IMR-90 (cell line): ENCODE measurements at regions not wholly inside any gene's neighbourhood (a gene's known extent, or its start where the extent isn't known, plus 50 kb on each side); places are given as distances from the start of the nearest gene placed in this dataset.

Source experiments
- ATAC-seq: fragments of 200-7000 bp; cut with Tn5 transposase; 2 replicates; pipeline ENCODE4 v1.9.1; 2020; ENCODE audit warnings: low read depth, mild to moderate bottlenecking, moderate library complexity
- BruUV-seq: library from RNA; stranded (reverse); fragments of 400-500 nt; replicated peaks from 2 replicates; lab custom pipeline; 2021; lab: Mats Ljungman, UMichigan
- CTCF ChIA-PET: fragments of 300-600 bp; formaldehyde crosslinking; extraction: SDS; loops from one replicate; lab custom pipeline; 2021; ENCODE audit warnings: antibody characterized with exemption; lab: Yijun Ruan, JAX
- POLR2A ChIA-PET: fragments of 300-600 bp; sonication (Branson Sonifier 250); formaldehyde crosslinking; loops from one replicate; lab custom pipeline; 2022; ENCODE audit warnings: antibody characterized with exemption; ENCODE audit not compliant: unreplicated experiment; lab: Charles Lee
- DNase-seq: peaks from one replicate; pipeline ENCODE4 v3.0.0; 2013
- H2AFZ ChIP-seq: replicated peaks from 2 replicates; pipeline ENCODE3; 2013; ENCODE audit warnings: low read length, mild to moderate bottlenecking; ENCODE audit not compliant: poor library complexity
- H2AK5ac ChIP-seq: 2 replicates; pipeline ENCODE4 v1.6.1; 2013; ENCODE audit warnings: low read depth, low read length, inconsistent platforms
- H2AK9ac ChIP-seq: replicated peaks from 2 replicates; pipeline ENCODE3; 2013; ENCODE audit warnings: mild to moderate bottlenecking, low read depth, low read length, moderate library complexity; ENCODE audit not compliant: poor library complexity
- H2BK120ac ChIP-seq: 2 replicates; pipeline ENCODE4 v1.6.1; 2013; ENCODE audit warnings: low read depth, low read length, inconsistent platforms
- H2BK15ac ChIP-seq: 3 replicates; pipeline ENCODE4 v1.6.1; 2013; ENCODE audit warnings: low read depth, low read length, inconsistent platforms
- H2BK20ac ChIP-seq: 2 replicates; pipeline ENCODE4 v1.6.1; 2013; ENCODE audit warnings: low read depth, mild to moderate bottlenecking, inconsistent platforms, low read length, moderate library complexity
- H2BK5ac ChIP-seq: 2 replicates; pipeline ENCODE4 v1.6.1; 2013; ENCODE audit warnings: mild to moderate bottlenecking, low read depth, low read length, inconsistent platforms; ENCODE audit not compliant: poor library complexity, severe bottlenecking
- H3K14ac ChIP-seq: replicated peaks from 2 replicates; pipeline ENCODE4 v1.6.1; 2013; ENCODE audit warnings: low read depth, low read length, inconsistent platforms
- H3K18ac ChIP-seq: 2 replicates; pipeline ENCODE4 v1.6.1; 2013; ENCODE audit warnings: low read depth, low read length, control low read depth
- H3K23ac ChIP-seq: 2 replicates; pipeline ENCODE4 v1.6.1; 2013; ENCODE audit warnings: low read depth, low read length, inconsistent platforms
- H3K27ac ChIP-seq: 2 replicates; pipeline ENCODE4 v1.5.1; 2013; ENCODE audit warnings: mild to moderate bottlenecking, control low read depth, low read length; ENCODE audit not compliant: insufficient read depth
- H3K27me3 ChIP-seq: 2 replicates; pipeline ENCODE4 v1.6.1; 2013; ENCODE audit warnings: low read length; ENCODE audit not compliant: control insufficient read depth, insufficient read depth
- H3K36me3 ChIP-seq: 2 replicates; pipeline ENCODE4 v1.6.1; 2013; ENCODE audit warnings: low read length, mixed read lengths; ENCODE audit not compliant: control insufficient read depth, insufficient read depth
- H3K4ac ChIP-seq: 2 replicates; pipeline ENCODE4 v1.6.1; 2013; ENCODE audit warnings: low read depth, low read length, inconsistent platforms
- H3K4me1 ChIP-seq: 2 replicates; pipeline ENCODE4 v1.6.1; 2013; ENCODE audit warnings: low read length, mixed read lengths; ENCODE audit not compliant: control insufficient read depth, insufficient read depth
- H3K4me2 ChIP-seq: 2 replicates; pipeline ENCODE4 v1.6.1; 2013; ENCODE audit warnings: low read depth, mild to moderate bottlenecking, control low read depth, low read length, moderate library complexity
- H3K4me3 ChIP-seq: 2 replicates; pipeline ENCODE4 v1.5.1; 2013; ENCODE audit warnings: low read depth, mild to moderate bottlenecking, control low read depth, low read length, moderate library complexity; ENCODE audit not compliant: insufficient read depth
- H3K56ac ChIP-seq: 2 replicates; pipeline ENCODE4 v1.6.1; 2013; ENCODE audit warnings: low read length, inconsistent platforms; ENCODE audit not compliant: insufficient read depth; ENCODE audit errors: extremely low read depth
- H3K79me1 ChIP-seq, 2 experiments: 2 replicates each; pipeline ENCODE4 v1.6.1; 2013; ENCODE audit warnings: low read length in 2 of 2, inconsistent platforms in 1 of 2, low read depth in 1 of 2
- H3K9ac ChIP-seq: 2 replicates; pipeline ENCODE4 v1.6.1; 2013; ENCODE audit warnings: low read depth, low read length, control low read depth
- H3K9me1 ChIP-seq: 2 replicates; pipeline ENCODE4 v1.6.1; 2013; ENCODE audit warnings: low read length, inconsistent platforms; ENCODE audit not compliant: insufficient read depth
- H3K9me3 ChIP-seq: 2 replicates; pipeline ENCODE4 v1.6.1; 2013; ENCODE audit warnings: low read length; ENCODE audit not compliant: control insufficient read depth, insufficient read depth
- H4K20me1 ChIP-seq: 2 replicates; pipeline ENCODE4 v1.6.1; 2013; ENCODE audit warnings: low read length, inconsistent platforms; ENCODE audit not compliant: insufficient read depth
- H4K5ac ChIP-seq: 2 replicates; pipeline ENCODE4 v1.6.1; 2013; ENCODE audit warnings: mild to moderate bottlenecking, low read depth, low read length, control low read depth
- H4K8ac ChIP-seq, 2 experiments: 2 replicates each; pipeline ENCODE4 v1.6.1; 2013; ENCODE audit warnings: low read depth in 2 of 2, low read length in 2 of 2, control low read depth in 1 of 2, inconsistent platforms in 1 of 2
- H4K91ac ChIP-seq: 2 replicates; pipeline ENCODE4 v1.6.1; 2013; ENCODE audit warnings: low read depth, low read length, inconsistent platforms; ENCODE audit not compliant: insufficient read depth
- CTCF ChIP-seq: conservative IDR thresholded peaks from 2 replicates; pipeline ENCODE4 v1.5.1; 2012; ENCODE audit warnings: mild to moderate bottlenecking, low read depth, low read length, improper control_type of control experiment
- ELK1 ChIP-seq: fragments of 150-350 bp; IDR thresholded peaks from 2 replicates; pipeline ENCODE4 v1.6.1; 2016; ENCODE audit warnings: low read depth, mild to moderate bottlenecking, low read length, moderate library complexity, borderline replicate concordance
- MAFK ChIP-seq: IDR thresholded peaks from 2 replicates; pipeline ENCODE4 v1.6.1; 2012; ENCODE audit warnings: low read depth, low read length, improper control_type of control experiment
- MAZ ChIP-seq: IDR thresholded peaks from 2 replicates; pipeline ENCODE4 v1.6.1; 2012; ENCODE audit warnings: low read depth, mild to moderate bottlenecking, low read length, improper control_type of control experiment, moderate library complexity, borderline replicate concordance
- RAD21 ChIP-seq: IDR thresholded peaks from 2 replicates; pipeline ENCODE4 v1.6.1; 2012; ENCODE audit warnings: low read length, improper control_type of control experiment
- RCOR1 ChIP-seq: IDR thresholded peaks from 2 replicates; pipeline ENCODE4 v1.6.1; 2012; ENCODE audit warnings: mild to moderate bottlenecking, low read length, improper control_type of control experiment; ENCODE audit not compliant: insufficient replicate concordance
- WGBS, 2 experiments: methylation state at CpG; one replicate each; pipeline versions ENCODE4 v1.1.5 to v1.1.7; 2013; ENCODE audit warnings: missing lambda C conversion rate in 2 of 2; ENCODE audit not compliant: insufficient read length in 1 of 2; ENCODE audit errors: extremely low coverage in 2 of 2; 5-methylcytosine and 5-hydroxymethylcytosine counted together
- dilution Hi-C: fragments of 300-500 bp; cut with HindIII; formaldehyde crosslinking; loops from one replicate; pipeline ENCODE4 v1.14.3; 2018; ENCODE audit warnings: low sequenced_read_pairs; ENCODE audit not compliant: unreplicated experiment
- in situ Hi-C: fragments of 300-500 bp; cut with MboI; formaldehyde crosslinking; loops from 3 replicates; pipeline ENCODE4 v1.14.3; 2019; ENCODE audit warnings: low sequenced_read_pairs, inconsistent platforms, mixed read lengths
- intact Hi-C: fragments of 100-400 bp; cut with micrococcal nuclease; formaldehyde crosslinking; loops from 2 replicates; pipeline ENCODE4 v1.10.0; 2022

- H3K27ac ChIP-seq: no peak overlapping the region
- POLR2A ChIA-PET: no interaction called here
- no peak overlapping the region for H3K18ac ChIP-seq
- H3K9me1 ChIP-seq: no peaks in the 10 kb centered on the region
- no peak overlapping the region for H3K14ac ChIP-seq
- no peak overlapping the region for H3K4ac ChIP-seq
- in situ Hi-C loops (no loop called here), intact Hi-C loops (no loop called here), dilution Hi-C loops (no loop called here)
- H4K8ac ChIP-seq: no peak overlapping the region
- CTCF ChIA-PET: no interaction called here
- H3K4me3 ChIP-seq: no peak overlapping the region
- no peaks in the 10 kb centered on the region for H3K4me1 ChIP-seq
- no peaks in the 10 kb centered on the region for H3K36me3 ChIP-seq
- no peak overlapping the region for H2BK15ac ChIP-seq
- H3K27me3 ChIP-seq: no peaks in the 10 kb centered on the region
- H2AK9ac ChIP-seq: no peak overlapping the region
- H3K4me2 ChIP-seq: no peak overlapping the region
- 63% methylated on average over 1 of the region's 4 CpGs; no CpG with 5 or more reads in 1 of the 2 experiments for WGBS, 2 experiments
- H4K5ac ChIP-seq: no peak overlapping the region
- H3K9ac ChIP-seq: no peak overlapping the region
- no peak overlapping the region for H4K91ac ChIP-seq
- H3K79me1 ChIP-seq: no peaks in the 10 kb centered on the region
- H3K9me3 ChIP-seq: peaks cover 15% of the 10 kb centered on the region
- no peak overlapping the region for H2BK20ac ChIP-seq
- no peak for TF ChIP-seq RAD21
- no peak for TF ChIP-seq MAFK
- no peak for TF ChIP-seq CTCF
- no peak for TF ChIP-seq MAZ
- TF ChIP-seq RCOR1: no peak
- no peak for TF ChIP-seq ELK1
- H2AFZ ChIP-seq: no peak overlapping the region
- no peak overlapping the region for H2AK5ac ChIP-seq
- no peak for DNase-seq
- BruUV-seq: no TSS peak
- H4K20me1 ChIP-seq: no peaks in the 10 kb centered on the region
- H2BK120ac ChIP-seq: no peak overlapping the region
- H3K56ac ChIP-seq: no peak overlapping the region
- H2BK5ac ChIP-seq: no peak overlapping the region
- no peak overlapping the region for H3K23ac ChIP-seq
- no peak for ATAC-seq
These were observed 798.1 kb downstream of the DCDC2C start for GRCh38 chr2:4501525-4501924.
